Umbilical cord (tissue), 1 donor: ENCODE measurements at regions not wholly inside any gene's neighbourhood (a gene's known extent, or its start where the extent isn't known, plus 50 kb on each side); places are given as distances from the start of the nearest gene placed in this dataset.
"Not testable (repeated sequence)": the region's sequence is repeated elsewhere in the genome, so short reads cannot be mapped to it uniquely, and the experiment has no call there.

ENCODE experiments used
- DNase-seq: peaks from one replicate; pipeline ENCODE4 v3.0.0-alpha.2; 2015; ENCODE audit warnings: low spot score

DNA sequence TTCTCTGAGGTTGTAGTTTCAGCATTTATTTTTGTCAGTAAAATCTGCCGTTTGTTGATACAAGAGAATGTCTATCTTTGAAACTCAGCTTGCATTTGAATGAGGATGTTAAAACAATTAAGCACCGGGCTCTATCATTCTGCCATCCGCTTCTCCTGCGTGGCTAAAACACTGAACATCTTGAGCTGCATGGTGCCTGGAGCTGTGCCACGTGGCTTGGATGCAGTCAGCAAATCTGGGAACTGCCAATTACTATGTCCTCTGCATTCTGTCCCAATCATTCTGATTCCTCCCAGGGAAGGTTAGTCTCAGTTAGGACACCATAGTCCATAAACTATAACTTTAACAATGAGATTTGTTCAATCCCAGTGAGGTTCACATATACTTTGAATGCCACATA, 598.4 kb downstream of the FBXO15 start:
- DNase-seq: no peak

DNA sequence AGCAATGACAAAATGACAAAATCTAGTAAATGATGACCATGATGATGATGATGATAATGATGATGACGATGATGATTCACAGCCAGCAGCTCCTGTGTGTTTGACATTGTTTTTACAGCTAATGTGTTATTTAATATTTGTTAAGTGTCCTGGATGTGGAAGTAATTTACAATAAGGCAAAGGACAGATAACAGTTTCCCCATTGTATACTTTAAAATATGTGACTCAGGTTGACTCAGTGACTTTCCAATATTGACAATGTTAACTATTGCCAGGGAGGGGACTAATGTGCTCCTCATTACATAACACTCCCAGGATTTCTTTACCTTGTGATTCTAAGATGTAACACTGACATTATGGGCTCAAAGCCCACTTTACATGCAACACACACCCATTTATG, 602.2 kb downstream of the FBXO15 start:
- no peak for DNase-seq

DNA sequence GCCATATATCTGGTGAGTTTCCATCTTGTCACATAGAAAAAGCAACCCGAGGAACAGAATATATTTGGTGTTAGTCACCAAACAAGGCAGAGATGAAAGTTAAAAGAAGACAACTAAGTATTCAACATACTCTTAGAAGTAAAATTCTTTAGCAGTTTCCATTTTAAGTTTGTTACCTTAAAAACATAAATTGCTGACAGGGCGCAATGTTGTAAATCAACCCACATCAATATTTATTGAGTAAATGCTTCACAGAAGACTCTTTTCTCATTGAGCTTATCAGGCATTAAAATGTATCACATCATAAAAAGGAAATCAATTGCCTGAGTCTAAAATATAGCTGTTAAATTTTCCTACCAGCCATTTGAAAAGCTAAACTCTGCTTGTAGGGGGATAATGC, 603.0 kb downstream of the FBXO15 start:
- DNase-seq: no peak

DNA sequence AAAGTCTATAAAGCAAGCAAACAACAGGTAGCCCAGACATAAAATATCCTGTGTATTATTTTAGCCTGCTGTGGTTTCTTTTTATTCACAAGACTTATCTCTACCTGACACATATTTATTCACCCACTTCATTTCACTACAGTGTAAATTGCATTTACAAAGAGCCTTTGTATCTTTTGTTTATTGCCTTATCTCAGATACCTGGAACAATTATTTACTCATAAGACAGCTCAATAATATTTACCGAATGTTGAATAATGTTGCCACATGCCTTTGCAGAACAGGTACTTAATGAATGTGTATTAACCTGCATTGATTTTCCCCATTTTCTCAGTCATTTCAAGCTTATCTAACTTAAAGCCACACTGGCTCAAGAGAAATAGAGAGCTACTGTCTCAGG, 603.6 kb downstream of the FBXO15 start:
- DNase-seq: no peak

DNA sequence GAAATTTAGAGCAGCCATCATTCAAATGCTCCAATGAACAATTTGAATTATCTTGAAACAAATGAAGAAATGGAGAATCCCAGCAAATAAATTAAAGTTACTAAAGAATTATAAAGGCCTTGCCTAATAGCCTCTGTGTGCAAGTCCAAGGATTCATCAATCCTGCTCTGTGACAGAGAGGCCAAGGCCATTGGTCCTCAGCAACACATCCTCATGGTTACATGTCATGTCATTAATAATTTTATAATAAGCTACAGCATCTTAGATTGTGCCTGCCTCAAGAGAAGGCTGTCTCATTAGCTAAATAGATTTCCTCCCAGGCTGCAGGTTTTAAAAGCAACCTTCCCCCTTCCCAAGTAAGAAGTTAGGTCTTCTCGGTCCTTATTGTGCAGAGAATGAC, 611.6 kb downstream of the FBXO15 start:
- no peak for DNase-seq

DNA sequence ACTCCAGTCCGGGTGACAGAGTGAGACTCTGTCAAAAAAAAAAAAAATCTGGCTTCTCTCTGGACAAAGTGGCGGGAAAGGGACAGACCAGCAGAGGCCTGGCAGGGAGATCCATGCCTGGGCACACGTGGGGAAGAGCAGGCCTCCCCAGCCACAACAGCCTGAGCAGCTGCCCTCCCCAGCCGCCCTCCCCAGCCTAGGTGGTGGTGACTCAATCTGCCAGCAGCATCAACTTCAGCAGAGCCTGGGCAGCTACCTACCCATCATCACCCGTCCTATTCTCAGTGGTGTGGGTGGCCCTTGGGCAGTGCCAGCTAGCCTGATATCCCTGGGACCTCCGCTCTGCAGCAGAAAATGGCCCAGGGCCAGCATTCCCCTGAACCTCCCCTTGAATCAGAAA, 612.4 kb downstream of the FBXO15 start:
- no peak for DNase-seq

DNA sequence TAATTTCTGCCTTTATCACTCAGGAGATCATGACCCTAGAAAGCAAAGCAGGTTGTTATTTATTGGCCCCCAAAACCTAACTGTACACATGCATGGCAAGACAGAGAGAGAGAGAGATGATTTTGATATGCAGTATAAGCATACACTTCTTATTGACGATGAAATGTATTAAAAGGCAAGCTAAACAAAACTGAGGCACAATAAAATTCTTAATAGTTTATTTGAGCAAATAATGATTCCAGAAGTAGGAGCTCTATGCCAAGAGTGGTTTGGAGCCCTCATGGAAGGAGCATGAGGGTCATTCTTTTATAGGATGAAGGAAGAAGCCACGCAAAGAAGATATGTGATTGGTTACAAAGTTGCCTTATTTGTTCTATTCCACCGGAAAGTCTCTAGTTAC, 616.0 kb downstream of the FBXO15 start:
- no peak for DNase-seq

DNA sequence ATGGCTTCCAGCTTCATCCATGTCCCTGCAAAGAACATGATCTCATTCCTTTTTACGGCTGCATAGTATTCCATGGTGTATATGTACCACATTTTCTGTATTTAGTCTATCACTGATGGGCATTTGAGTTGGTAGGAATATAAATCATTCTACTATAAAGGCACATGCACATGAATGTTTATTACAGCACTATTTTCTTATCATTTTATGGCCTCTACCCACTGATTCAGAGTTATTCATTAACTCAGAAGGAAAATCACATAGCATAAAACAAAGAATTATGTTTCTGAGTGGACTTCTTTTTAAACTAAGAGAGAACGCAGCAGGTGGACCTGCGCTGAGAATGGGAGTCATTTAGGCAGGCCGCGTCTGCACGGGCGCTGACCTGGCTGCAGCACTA, 619.6 kb downstream of the FBXO15 start:
- no peak for DNase-seq

DNA sequence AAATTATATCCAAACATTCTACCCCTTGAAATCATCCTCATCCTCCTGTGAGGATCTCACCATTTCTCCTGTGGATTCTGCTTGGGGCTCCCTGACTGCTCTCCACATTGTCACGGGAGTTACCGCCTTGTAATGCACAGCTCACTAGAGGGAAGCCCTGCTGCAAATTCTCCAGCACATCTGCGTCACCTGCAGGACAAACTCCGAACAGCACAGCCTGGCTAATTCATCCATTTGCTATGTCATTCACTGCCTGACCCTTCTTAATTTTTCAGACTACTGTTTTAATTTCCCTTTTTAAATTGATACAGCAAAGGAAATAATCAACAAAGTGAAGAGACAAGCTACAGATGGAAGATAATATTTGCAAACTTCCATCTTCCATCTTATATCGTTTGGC, 627.4 kb downstream of the FBXO15 start:
- no peak for DNase-seq

DNA sequence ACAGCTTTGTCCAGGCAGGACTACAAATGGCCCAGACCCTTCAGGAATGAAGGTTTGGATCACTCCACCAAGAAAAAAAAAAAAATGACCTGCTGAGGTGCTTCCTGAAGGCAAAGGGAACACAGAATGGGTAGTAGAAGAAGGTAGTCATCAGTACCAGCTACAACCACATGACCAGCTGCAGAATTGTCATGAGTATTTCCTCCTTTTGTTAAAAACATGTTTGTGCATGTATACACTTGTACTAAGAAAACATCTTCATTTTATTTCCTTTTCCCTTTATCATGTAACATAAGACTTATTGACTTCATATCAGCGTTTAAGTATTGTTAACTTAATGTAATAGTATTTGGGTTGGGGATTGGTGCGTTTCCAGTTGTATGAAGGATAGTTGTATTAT, 631.6 kb downstream of the FBXO15 start:
- not testable (repeated sequence) for DNase-seq

DNA sequence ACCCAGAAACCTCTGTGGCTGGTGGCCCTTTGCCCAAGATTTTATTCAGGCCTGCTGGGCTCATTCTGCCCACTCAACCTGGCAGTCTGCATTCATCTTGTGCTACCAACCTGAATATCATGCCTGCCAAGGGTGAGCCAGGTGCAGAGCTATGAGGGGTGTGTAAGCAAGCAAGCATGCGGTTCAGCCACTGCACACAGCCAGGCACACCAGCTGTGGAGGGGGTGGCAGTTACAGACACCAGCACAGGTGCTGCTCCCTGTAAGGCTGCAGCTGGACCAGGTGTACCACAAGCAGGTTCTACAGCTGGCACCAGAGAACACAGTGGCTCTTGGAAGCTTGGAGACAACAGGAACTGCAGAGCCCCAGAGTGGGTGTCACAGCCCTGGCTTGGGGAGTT, 633.2 kb downstream of the FBXO15 start:
- no peak for DNase-seq

DNA sequence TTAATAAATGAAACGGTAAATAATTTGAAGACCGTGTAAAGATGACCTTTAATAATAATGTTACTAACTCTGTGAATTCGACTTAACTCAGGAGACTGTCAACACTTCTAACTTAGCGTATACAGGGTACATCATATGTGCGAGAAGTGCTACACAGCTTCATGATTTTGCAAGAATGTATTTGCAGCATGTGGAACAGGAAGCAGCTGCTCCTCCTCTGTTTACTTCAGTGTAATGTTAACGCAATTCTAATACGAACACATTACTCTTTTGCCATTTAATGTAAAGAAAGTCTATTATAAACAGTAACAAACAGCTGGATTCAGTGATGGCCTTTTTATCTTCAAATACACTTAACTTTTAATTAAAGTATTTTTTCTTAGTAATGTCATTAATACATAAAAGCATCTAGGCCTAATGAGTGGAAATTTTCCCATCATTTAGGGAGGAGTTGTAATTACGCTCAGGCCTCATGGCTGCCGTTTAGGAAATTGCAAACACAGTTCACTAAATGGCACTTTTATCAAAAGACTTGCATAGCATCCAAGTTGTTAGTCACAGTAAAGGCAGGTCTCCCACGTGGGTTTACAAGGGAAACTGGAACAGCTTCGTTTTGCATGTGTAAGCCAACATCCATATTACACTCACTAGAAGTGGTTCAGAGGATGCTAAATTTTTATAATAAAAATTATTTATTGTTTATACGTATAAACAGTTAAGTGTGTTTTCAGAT, 635.7 kb downstream of the FBXO15 start:
- DNase-seq: no peak

DNA sequence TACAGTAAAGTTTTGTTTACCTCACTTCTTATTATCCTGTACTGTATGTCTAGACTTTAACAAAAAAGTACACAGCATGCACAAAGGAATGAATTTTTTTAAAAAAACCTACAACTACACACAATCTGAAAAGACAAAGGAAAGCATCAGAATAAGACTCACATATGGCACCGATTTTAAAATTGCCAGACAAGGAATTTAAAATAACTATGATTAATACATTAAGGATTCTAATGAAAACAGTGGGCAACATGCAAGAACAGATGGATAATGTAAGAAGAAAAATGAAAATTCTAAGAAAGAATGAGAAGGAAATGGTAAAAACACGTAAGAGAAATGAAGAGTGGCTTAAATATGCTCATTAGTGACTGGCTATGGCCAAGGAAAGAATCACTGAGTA, 638.2 kb downstream of the FBXO15 start:
- no peak for DNase-seq

DNA sequence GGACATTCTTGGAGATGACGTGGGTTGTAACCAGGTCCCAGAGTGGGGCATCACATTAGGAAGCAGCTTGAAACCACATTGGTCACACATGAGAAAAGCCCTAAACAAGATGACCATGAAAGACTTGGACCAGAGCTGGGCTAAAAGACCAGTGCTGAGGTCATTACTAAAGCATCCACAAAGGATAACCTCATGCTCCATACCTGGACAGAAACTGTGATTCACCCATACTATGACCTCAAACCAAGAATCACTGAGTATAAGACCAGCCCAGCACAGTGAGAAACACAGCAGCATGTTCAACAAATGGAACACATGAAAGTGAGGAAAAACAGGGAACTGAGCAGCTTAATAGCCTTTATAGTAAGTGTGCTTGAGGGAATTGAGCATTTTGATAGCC, 635.5 kb upstream of the NETO1 start:
- DNase-seq: no peak

DNA sequence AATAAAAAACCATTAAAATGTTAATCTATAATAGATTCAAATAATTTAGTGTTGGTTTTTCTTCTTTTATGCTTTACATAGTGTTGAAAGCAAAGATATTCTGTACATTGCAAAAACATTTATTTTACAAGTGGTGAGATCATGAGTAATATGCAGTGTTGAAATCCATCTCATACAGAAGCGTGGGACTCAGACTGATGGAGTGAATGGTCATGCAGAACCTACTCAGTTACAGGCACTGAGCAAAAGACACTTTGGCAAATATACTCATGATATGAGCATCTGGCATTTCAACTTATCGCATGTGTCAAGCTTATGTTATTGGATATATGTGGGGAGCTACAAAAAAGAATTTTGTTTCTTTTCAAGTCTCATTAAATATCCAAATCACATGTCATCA, 620.2 kb upstream of the NETO1 start:
- DNase-seq: no peak

DNA sequence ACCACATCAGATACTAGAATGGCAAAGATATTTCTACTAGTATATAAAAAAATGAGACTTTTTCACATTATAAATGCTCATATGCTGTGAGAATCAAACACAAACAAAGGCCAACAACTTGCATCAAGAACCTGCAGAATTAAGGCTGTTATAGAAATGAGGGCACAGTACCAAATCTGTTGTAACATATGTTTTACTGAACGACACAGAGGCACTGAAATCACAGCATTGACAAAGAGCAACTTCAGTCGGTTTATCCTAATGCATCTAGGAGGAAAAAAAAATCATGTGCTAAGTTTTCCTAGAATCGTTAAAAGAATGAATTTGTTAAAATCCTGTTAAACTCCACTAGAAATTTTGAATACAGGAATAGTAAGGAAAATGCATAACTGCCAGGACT, 617.4 kb upstream of the NETO1 start:
- DNase-seq: no peak

DNA sequence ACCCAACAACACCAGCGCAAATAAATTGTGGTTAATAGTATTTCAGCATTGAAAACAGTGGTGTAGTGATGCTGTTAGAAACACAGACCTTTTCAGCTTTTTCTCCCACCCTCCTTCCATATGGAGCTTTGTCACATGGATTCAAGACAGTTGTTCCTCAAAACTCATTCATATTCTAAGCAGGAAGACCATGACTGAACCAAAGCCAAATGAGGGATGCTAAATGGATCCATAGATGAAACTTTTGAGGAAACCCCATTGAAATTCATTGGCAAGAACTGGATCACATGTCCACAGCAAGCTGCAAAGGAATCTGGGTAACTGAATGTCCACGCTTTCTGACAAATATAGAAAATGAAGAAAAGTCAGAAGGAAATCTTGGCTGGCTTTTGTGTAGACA, 615.1 kb upstream of the NETO1 start:
- no peak for DNase-seq

DNA sequence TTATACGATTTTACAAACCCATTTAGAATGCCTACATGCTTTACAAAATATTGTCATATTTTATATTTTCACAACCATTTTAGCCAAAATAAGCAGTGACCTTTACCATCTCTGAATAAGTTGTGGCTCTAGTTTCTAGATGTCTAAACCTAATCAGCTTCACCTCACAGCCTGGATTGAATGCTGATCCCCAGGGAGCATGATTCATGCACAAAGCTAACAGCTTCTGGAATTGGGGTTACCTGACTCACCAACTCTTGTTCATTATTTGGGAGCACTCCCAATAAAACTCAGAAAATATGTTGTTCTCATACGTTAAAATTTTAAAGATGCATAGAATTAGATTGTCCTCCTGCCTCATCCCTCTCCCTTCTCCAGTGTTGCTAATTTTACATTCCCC, 611.7 kb upstream of the NETO1 start:
- DNase-seq: no peak

DNA sequence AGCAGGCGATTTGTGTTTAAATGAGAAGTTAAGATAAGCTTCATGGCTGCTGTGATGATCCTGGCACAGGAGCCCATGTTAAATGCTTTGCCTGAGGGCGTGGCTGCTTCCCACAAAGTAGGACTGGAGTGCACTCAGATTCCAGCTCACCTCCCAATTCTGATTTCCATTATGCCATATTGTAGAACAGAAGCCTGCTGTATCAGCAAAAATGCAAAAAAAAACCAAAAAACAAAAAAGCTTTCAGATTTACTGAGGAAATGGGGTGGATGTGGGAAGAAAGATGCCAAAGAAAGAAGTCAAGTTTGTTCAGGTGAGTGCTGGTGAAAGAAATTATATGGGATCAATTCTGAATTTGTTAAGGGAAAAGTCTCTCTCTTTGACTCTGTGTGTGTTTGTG, 610.4 kb upstream of the NETO1 start:
- no peak for DNase-seq

DNA sequence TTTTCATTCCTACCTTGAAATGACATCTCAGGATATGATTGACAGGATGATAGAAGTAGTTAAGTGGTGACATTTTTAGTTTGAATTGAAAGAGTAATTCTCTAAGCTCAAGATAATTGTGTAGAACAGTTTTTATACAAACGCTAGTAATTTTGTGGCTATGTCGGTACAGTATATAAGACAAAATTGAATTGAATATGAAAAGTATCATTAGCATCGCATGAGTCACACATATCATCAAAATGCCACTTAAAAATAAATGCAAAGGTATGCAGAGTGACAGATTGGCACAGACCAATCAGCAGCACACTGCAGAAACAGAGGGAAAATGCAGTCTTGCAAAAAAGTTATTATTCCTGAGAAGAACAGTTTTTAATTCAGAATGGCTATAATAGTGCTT, 608.2 kb upstream of the NETO1 start:
- DNase-seq: no peak

DNA sequence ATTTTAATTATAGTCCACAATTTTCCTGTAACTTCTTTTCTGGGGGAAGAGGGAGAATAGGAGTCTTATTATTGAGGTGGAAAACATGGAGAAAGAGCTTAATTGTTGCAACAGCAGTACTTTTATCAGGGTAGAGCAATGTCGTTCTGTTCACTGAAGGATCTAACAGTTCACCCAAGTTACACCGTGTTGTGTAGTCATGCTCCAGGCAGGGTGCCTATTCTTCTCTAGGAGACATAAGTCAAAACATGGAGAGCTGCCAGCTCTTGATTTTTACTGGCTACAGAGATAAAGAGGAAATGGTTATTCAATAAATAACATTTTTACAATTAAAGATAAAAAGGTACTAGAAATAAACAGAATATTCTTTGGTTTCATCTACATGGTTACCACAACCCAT, 594.3 kb upstream of the NETO1 start:
- no peak for DNase-seq

DNA sequence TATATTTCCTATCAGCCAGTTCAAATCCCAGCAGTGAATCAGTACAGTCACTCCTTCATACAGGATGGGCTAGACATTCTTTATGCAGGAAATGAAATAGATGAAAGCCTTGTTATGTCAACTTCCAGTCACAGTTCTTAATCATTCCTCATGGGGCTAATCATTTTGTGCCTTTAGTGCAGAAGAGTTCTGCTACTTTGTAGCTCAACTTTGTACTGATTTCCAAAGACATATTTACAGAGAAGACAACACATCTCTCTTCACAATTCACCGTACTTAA, 593.9 kb upstream of the NETO1 start:
- no peak for DNase-seq

DNA sequence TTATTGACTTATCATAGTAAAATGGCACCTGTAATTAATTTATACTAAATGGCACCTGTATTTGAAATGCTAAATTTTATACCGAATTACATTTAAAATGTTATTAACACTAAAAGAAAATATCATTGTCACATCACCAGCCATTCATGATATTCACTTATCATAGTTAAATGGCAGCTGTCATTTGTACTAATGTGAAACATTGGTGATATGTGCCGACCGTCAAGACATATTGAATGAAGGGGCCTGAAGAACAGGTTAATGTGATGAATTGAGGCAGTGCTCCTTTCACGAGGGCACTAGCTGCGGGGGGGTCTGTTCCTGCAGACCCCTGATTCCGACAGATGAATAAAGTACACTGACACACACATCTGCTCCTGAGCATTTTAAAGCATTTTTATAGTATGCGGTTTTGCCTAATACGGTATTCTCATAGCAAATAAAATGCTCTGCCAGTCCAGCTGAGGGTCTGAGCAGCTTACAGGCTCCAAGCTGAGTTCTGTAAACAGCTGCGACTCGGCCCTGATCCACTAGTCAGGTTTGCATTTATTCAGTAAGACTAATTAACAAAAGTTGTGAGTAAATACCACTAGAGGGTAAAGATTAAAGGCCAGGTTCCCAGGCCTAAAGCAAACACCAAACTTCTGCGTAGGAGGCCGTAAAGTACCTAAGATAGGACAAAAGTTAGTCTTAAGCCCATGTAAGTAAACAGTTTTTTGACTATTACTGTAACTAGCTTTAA, 593.4 kb upstream of the NETO1 start:
- DNase-seq: no peak
